Activated CD4-positive, alpha-beta T cell treated with anti-CD3 and anti-CD28 coated beads, Interleukin-2, Interleukin-6, amounts not matched to agents 100 ng/mL and 50 ng/mL, durations not matched to agents 16 hours and 8 hours (primary cell): ENCODE measurements at regions not wholly inside any gene's neighbourhood (a gene's known extent, or its start where the extent isn't known, plus 50 kb on each side); places are given as distances from the start of the nearest gene placed in this dataset.

Experiments used
- DNase-seq: peaks from one replicate; pipeline ENCODE4 v3.0.0-alpha.2; 2020

GRCh38 chr6:79763301-79763700, 132.2 kb downstream of the SH3BGRL2 start:
- DNase-seq, result no peak

GRCh38 chr6:79762370-79762769, 131.2 kb downstream of the SH3BGRL2 start:
- DNase-seq, result no peak

DNA sequence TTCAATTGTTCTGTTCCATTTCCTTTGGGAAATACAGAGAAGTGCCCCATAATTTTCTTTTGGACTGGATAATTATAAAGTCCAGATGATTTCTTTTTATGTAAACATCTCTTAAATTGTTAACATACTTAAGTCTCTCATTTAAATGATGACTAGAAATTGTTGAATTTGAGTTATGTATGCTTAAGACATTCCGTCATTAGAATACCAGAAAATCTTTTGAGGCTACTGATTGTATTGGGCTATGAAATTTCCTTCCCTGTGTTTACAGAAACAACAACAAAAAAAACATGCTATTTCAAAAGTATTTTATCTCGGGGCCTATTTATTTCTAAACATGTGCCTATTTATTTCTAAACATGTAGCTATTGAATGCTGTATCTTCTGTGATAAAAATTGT, 125.4 kb downstream of the SH3BGRL2 start:
- DNase-seq, result no peak

DNA sequence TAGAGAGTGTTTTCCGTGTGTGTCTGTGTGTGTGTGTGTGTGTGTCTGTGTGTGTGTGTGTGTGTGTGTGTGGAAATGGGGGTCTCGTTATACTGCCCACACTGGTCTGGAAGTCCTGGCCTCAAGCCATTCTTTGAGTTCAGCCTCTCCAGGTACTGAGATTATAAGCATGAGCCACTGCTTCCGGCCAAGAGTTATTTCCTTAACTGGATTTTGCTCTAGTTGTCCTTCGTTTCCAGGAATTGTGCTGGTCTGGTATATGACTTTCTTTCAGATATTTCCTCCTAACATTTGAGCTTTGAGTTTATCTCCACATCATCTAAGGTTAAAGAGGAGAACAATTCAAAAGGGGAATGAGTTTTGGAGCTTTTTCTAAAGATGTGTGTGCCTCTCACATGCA, 124.8 kb downstream of the SH3BGRL2 start:
- no peak for DNase-seq
